Activated CD4-positive, alpha-beta T cell treated with anti-CD3 and anti-CD28 coated beads, Interleukin-2, Interleukin-4, amounts not matched to agents 100 ng/mL and 50 ng/mL, durations not matched to agents 16 hours and 8 hours (primary cell): ENCODE measurements at regions not wholly inside any gene's neighbourhood (a gene's known extent, or its start where the extent isn't known, plus 50 kb on each side); places are given as distances from the start of the nearest gene placed in this dataset.
A peak's percentile ranks its signal among the peaks of the same experiment; 100 is the strongest.

ENCODE experiments used
- DNase-seq: peaks from one replicate; pipeline ENCODE4 v3.0.0-alpha.2; 2020; ENCODE audit warnings: low spot score

GRCh38 chr14:81669308-81669707 lies 135.7 kb upstream of the SEL1L start:
- no peak for DNase-seq

- DNase-seq, result no peak
Measured at GRCh38 chr14:81673930-81674329, 140.3 kb upstream of the SEL1L start.

- no peak for DNase-seq
Measured at GRCh38 chr14:81676395-81676794, 142.7 kb upstream of the SEL1L start.

- no peak for DNase-seq
Measured at GRCh38 chr14:81676879-81677278, 143.2 kb upstream of the SEL1L start.

GRCh38 chr14:81677736-81678135 lies 144.1 kb upstream of the SEL1L start:
- no peak for DNase-seq

GRCh38 chr14:81679226-81679625 lies 145.6 kb upstream of the SEL1L start:
- no peak for DNase-seq

- DNase-seq, result no peak
Measured at GRCh38 chr14:81681541-81681940, 147.9 kb upstream of the SEL1L start.

GRCh38 chr14:81682134-81682533 lies 148.5 kb upstream of the SEL1L start:
- no peak for DNase-seq

GRCh38 chr14:81682701-81683100 lies 149.0 kb upstream of the SEL1L start:
- no peak for DNase-seq

GRCh38 chr14:81684696-81685095 lies 151.0 kb upstream of the SEL1L start:
- DNase-seq, result no peak

GRCh38 chr14:81686512-81686911 lies 152.9 kb upstream of the SEL1L start:
- no peak for DNase-seq

- no peak for DNase-seq
Measured at GRCh38 chr14:81691931-81692330, 158.3 kb upstream of the SEL1L start.

- DNase-seq, result no peak
Measured at GRCh38 chr14:81694419-81694818, 160.8 kb upstream of the SEL1L start.

- DNase-seq, result no peak
Measured at GRCh38 chr14:81709681-81710080, 176.0 kb upstream of the SEL1L start.

GRCh38 chr14:81710232-81710845 lies 176.7 kb upstream of the SEL1L start:
- DNase-seq, result peak; percentile 33

GRCh38 chr14:81715731-81716130 lies 182.1 kb upstream of the SEL1L start:
- DNase-seq, result no peak

GRCh38 chr14:81716953-81717352 lies 183.3 kb upstream of the SEL1L start:
- no peak for DNase-seq

- DNase-seq, result no peak
Measured at GRCh38 chr14:81723956-81724355, 190.3 kb upstream of the SEL1L start.

- DNase-seq, result no peak
Measured at GRCh38 chr14:81727218-81727617, 193.6 kb upstream of the SEL1L start.

- no peak for DNase-seq
Measured at GRCh38 chr14:81728447-81728846, 194.8 kb upstream of the SEL1L start.

GRCh38 chr14:81729622-81730021 lies 196.0 kb upstream of the SEL1L start:
- no peak for DNase-seq

GRCh38 chr14:81737938-81738337 lies 204.3 kb upstream of the SEL1L start:
- no peak for DNase-seq

- DNase-seq, result no peak
Measured at GRCh38 chr14:81738946-81739659, 205.4 kb upstream of the SEL1L start.

- DNase-seq, result no peak
Measured at GRCh38 chr14:81743605-81744004, 210.0 kb upstream of the SEL1L start.
